PC-3 (cell line): ENCODE measurements at regions not wholly inside any gene's neighbourhood (a gene's known extent, or its start where the extent isn't known, plus 50 kb on each side); places are given as distances from the start of the nearest gene placed in this dataset.
"Not testable (repeated sequence)": the region's sequence is repeated elsewhere in the genome, so short reads cannot be mapped to it uniquely, and the experiment has no call there.

Source experiments
- ATAC-seq: fragments of 200-7000 bp; cut with Tn5 transposase; 2 replicates; pipeline ENCODE4 v1.9.1; 2020; ENCODE audit warnings: mild to moderate bottlenecking, moderate library complexity
- BruUV-seq: library from RNA; stranded (reverse); fragments of 400-500 nt; replicated peaks from 2 replicates; lab custom pipeline; 2021; lab: Mats Ljungman, UMichigan
- CTCF ChIA-PET: fragments of 300-600 bp; sonication (Branson Sonifier 250); formaldehyde crosslinking; loops from one replicate; lab custom pipeline; 2022; ENCODE audit warnings: antibody characterized with exemption; lab: Charles Lee
- POLR2A ChIA-PET: fragments of 300-600 bp; sonication (Branson Sonifier 250); formaldehyde crosslinking; loops from one replicate; lab custom pipeline; 2022; ENCODE audit warnings: antibody characterized with exemption; ENCODE audit not compliant: unreplicated experiment; lab: Charles Lee
- DNase-seq: peaks from one replicate; pipeline ENCODE4 v3.0.0-alpha.2; 2015
- H2AFZ ChIP-seq: fragments of 300-600 bp; sonication (generic); 2 replicates; pipeline ENCODE4 v1.6.0; 2016; ENCODE audit warnings: antibody characterized with exemption, low read length
- H3F3A ChIP-seq: fragments of 300-600 bp; sonication (generic); one replicate; pipeline ENCODE4 v1.6.0; 2017; ENCODE audit warnings: antibody characterized with exemption, low read length, control low read depth, mild to moderate bottlenecking; ENCODE audit not compliant: unreplicated experiment
- H3K27ac ChIP-seq: fragments of 300-600 bp; sonication (generic); 2 replicates; pipeline ENCODE4 v1.5.1; 2016; ENCODE audit warnings: mild to moderate bottlenecking, low read length
- H3K27me3 ChIP-seq: fragments of 300-600 bp; sonication (generic); 2 replicates; pipeline ENCODE4 v1.6.1; 2016; ENCODE audit warnings: low read length, mixed read lengths
- H3K36me3 ChIP-seq: fragments of 300-600 bp; sonication (generic); 2 replicates; pipeline ENCODE4 v1.6.1; 2016; ENCODE audit warnings: low read depth, mixed run types, low read length, mixed read lengths
- H3K4me1 ChIP-seq: fragments of 300-600 bp; sonication (generic); 2 replicates; pipeline ENCODE4 v1.5.1; 2016; ENCODE audit warnings: low read length; ENCODE audit not compliant: insufficient read depth
- H3K4me2 ChIP-seq: fragments of 300-600 bp; sonication (generic); 2 replicates; pipeline ENCODE4 v1.6.0; 2016; ENCODE audit warnings: low read length
- H3K4me3 ChIP-seq: fragments of 300-600 bp; sonication (generic); 2 replicates; pipeline ENCODE4 v1.5.1; 2016; ENCODE audit warnings: mild to moderate bottlenecking, low read length, mixed read lengths
- H3K79me2 ChIP-seq: fragments of 300-600 bp; sonication (generic); 2 replicates; pipeline ENCODE4 v1.6.1; 2017; ENCODE audit warnings: low read length, mixed read lengths
- H3K9ac ChIP-seq: fragments of 300-600 bp; sonication (generic); 2 replicates; pipeline ENCODE4 v1.6.0; 2016; ENCODE audit warnings: mild to moderate bottlenecking, low read length
- H3K9me2 ChIP-seq: fragments of 300-600 bp; sonication (generic); replicated peaks from 2 replicates; pipeline ENCODE4 v1.6.1; 2016; ENCODE audit warnings: mixed run types, low read length, mixed read lengths
- H3K9me3 ChIP-seq: fragments of 300-600 bp; sonication (generic); 2 replicates; pipeline ENCODE4 v1.6.1; 2016; ENCODE audit warnings: low read length, mixed read lengths
- H4K20me1 ChIP-seq: fragments of 300-600 bp; sonication (generic); 2 replicates; pipeline ENCODE4 v1.6.1; 2016; ENCODE audit warnings: low read length, mixed read lengths
- CTCF ChIP-seq: fragments of 300-600 bp; sonication (generic); conservative IDR thresholded peaks from 2 replicates; pipeline ENCODE4 v1.5.1; 2017; ENCODE audit warnings: antibody characterized with exemption, low read depth, mild to moderate bottlenecking, low read length
- EZH2 ChIP-seq: fragments of 300-600 bp; sonication (generic); IDR thresholded peaks from one replicate; pipeline ENCODE4 v1.6.1; 2017; ENCODE audit warnings: antibody characterized with exemption, mild to moderate bottlenecking, low read length; ENCODE audit not compliant: unreplicated experiment
- EZH2phosphoT487 ChIP-seq: fragments of 300-600 bp; sonication (generic); IDR thresholded peaks from 2 replicates; pipeline ENCODE4 v1.6.1; 2018; ENCODE audit warnings: mild to moderate bottlenecking, antibody characterized with exemption, low read length, borderline replicate concordance
- intact Hi-C: fragments of 100-400 bp; cut with micrococcal nuclease; formaldehyde crosslinking; loops from 2 replicates; pipeline ENCODE4 v1.9.0; 2023

- ChIA-PET CTCF (no interaction called here), POLR2A (no interaction called here)
- H3K4me1 ChIP-seq, result no peaks in the 10 kb centered on the region
- no peak overlapping the region for H3K27ac ChIP-seq
- H3K4me3 ChIP-seq, result no peak overlapping the region
- no peak for TF ChIP-seq EZH2
- no peak for TF ChIP-seq CTCF
- TF ChIP-seq EZH2phosphoT487, result no peak
- no peaks in the 10 kb centered on the region for H3F3A ChIP-seq
- H3K9me2 ChIP-seq, result no peaks in the 10 kb centered on the region
- no peak overlapping the region for H3K4me2 ChIP-seq
- H3K79me2 ChIP-seq, result no peaks in the 10 kb centered on the region
- H3K36me3 ChIP-seq, result no peaks in the 10 kb centered on the region
- no peaks in the 10 kb centered on the region for H3K27me3 ChIP-seq
- no peak overlapping the region for H3K9ac ChIP-seq
- H3K9me3 ChIP-seq, result no peaks in the 10 kb centered on the region
- DNase-seq (no peak), ATAC-seq (no peak)
- H2AFZ ChIP-seq, result no peak overlapping the region
- H4K20me1 ChIP-seq, result no peaks in the 10 kb centered on the region
- intact Hi-C loops, result no loop called here
- BruUV-seq, result no TSS peak
These were observed 359.6 kb downstream of the HS3ST1 start for GRCh38 chr4:11069083-11069482.

DNA sequence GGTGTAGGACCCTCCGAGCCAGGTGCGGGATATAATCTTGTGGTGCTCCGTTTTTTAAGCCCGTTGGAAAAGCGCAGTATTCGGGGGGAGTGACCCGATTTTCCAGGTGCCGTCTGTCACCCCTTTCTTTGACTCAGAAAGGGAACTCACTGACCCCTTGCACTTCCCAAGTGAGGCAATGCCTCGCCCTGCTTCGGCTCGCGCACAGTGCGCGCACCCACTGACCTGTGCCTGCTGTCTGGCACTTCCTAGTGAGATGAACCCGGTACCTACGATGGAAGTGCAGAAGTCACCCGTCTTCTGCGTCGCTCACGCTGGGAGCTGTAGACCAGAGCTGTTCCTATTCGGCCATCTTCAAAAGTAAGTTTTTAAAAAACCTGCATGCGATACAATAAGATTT, 362.1 kb downstream of the HS3ST1 start:
- DNase-seq, H3K36me3 ChIP-seq, H3F3A ChIP-seq, POLR2A ChIA-PET, H3K4me2 ChIP-seq, ATAC-seq, H4K20me1 ChIP-seq, H3K4me3 ChIP-seq, H3K79me2 ChIP-seq, CTCF ChIA-PET, H2AFZ ChIP-seq, H3K9me3 ChIP-seq, H3K27ac ChIP-seq, BruUV-seq, H3K27me3 ChIP-seq, H3K9ac ChIP-seq, intact Hi-C loops, H3K9me2 ChIP-seq, H3K4me1 ChIP-seq: not testable (repeated sequence)

- POLR2A ChIA-PET, H3K4me2 ChIP-seq, H3K36me3 ChIP-seq, H4K20me1 ChIP-seq, H3K9me3 ChIP-seq, BruUV-seq, intact Hi-C loops, H3K4me1 ChIP-seq, H3K79me2 ChIP-seq, ATAC-seq, H3K27me3 ChIP-seq, H3K27ac ChIP-seq, H3K4me3 ChIP-seq, H2AFZ ChIP-seq, H3F3A ChIP-seq, H3K9ac ChIP-seq, CTCF ChIA-PET, H3K9me2 ChIP-seq, DNase-seq: not testable (repeated sequence)
These were observed 368.1 kb downstream of the HS3ST1 start for GRCh38 chr4:11060637-11061036.

- H3K9me2 ChIP-seq, H3K4me2 ChIP-seq, H3K9me3 ChIP-seq, BruUV-seq, POLR2A ChIA-PET, H3F3A ChIP-seq, H3K27me3 ChIP-seq, H4K20me1 ChIP-seq, H3K9ac ChIP-seq, H3K79me2 ChIP-seq, H3K4me3 ChIP-seq, H3K36me3 ChIP-seq, H3K4me1 ChIP-seq, H2AFZ ChIP-seq, intact Hi-C loops, CTCF ChIA-PET, H3K27ac ChIP-seq, DNase-seq, ATAC-seq: not testable (repeated sequence)
These were observed 370.4 kb upstream of the CLNK start for GRCh38 chr4:11054937-11055336.
